Lower lobe of right lung (tissue), 2 donors: ENCODE measurements at regions not wholly inside any gene's neighbourhood (a gene's known extent, or its start where the extent isn't known, plus 50 kb on each side); places are given as distances from the start of the nearest gene placed in this dataset.

Source experiments
- ATAC-seq, 2 donors: fragments of 200-7000 bp; cut with Tn5 transposase; one replicate each; pipeline ENCODE4 v1.9.1; 2020 to 2022; ENCODE audit warnings: mild to moderate bottlenecking in 2 of 2, moderate library complexity in 2 of 2
- DNase-seq: peaks from one replicate; pipeline ENCODE4 v3.0.0-alpha.2; 2020
- H3K27ac ChIP-seq: fragments of 200-600 bp; one replicate; pipeline ENCODE4 v1.8.0; 2022
- H3K27me3 ChIP-seq: fragments of 200-600 bp; one replicate; pipeline ENCODE4 v1.8.0; 2022; ENCODE audit warnings: low read depth
- H3K36me3 ChIP-seq: fragments of 200-600 bp; one replicate; pipeline ENCODE4 v1.8.0; 2022; ENCODE audit warnings: mild to moderate bottlenecking
- H3K4me1 ChIP-seq: fragments of 200-600 bp; one replicate; pipeline ENCODE4 v1.8.0; 2022
- H3K4me3 ChIP-seq: fragments of 200-600 bp; one replicate; pipeline ENCODE4 v1.8.0; 2022; ENCODE audit warnings: mild to moderate bottlenecking
- H3K9me3 ChIP-seq: fragments of 200-600 bp; one replicate; pipeline ENCODE4 v1.8.0; 2022
- CTCF ChIP-seq: fragments of 200-600 bp; IDR thresholded peaks from one replicate; pipeline ENCODE4 v1.8.0; 2022; ENCODE audit warnings: antibody characterized with exemption, mild to moderate bottlenecking
- intact Hi-C: fragments of 100-400 bp; cut with DNase I; formaldehyde crosslinking; loops from one replicate; pipeline ENCODE4 v1.11.0; 2022
- donor health status: DM: no; HTN: yes; CAD: no; lungs with severe emphysema.

GRCh38 chrX:6694977-6695376, 160.1 kb upstream of the VCX3A start:
- Histone ChIP-seq H3K4me3 (no peak overlapping the region), H3K4me1 (no peaks in the 10 kb centered on the region), H3K27me3 (no peaks in the 10 kb centered on the region), H3K9me3 (no peaks in the 10 kb centered on the region), H3K27ac (no peak overlapping the region), H3K36me3 (no peaks in the 10 kb centered on the region)
- TF ChIP-seq CTCF, result no peak
- ATAC-seq (no peak), DNase-seq (no peak)
- intact Hi-C loops, result no loop called here

- intact Hi-C loops, result no loop called here
- Histone ChIP-seq H3K9me3 (no peaks in the 10 kb centered on the region), H3K27me3 (no peaks in the 10 kb centered on the region), H3K4me3 (no peak overlapping the region), H3K36me3 (no peaks in the 10 kb centered on the region), H3K27ac (no peak overlapping the region), H3K4me1 (no peaks in the 10 kb centered on the region)
- DNase-seq, result no peak
- no peak for TF ChIP-seq CTCF
- ATAC-seq, result no peak
Observed at GRCh38 chrX:6694221-6694620, 159.3 kb upstream of the VCX3A start.

GRCh38 chrX:6693051-6693450, 158.1 kb upstream of the VCX3A start:
- H3K4me1 ChIP-seq, result no peaks in the 10 kb centered on the region

GRCh38 chrX:6685489-6685888, 150.6 kb upstream of the VCX3A start:
- no peak for ATAC-seq
- no peaks in the 10 kb centered on the region for H3K27me3 ChIP-seq

More at GRCh38 chrX:6693051-6693450, 158.1 kb upstream of the VCX3A start:
- H3K9me3 ChIP-seq, result no peaks in the 10 kb centered on the region
- DNase-seq, result no peak
- ATAC-seq, result no peak
- H3K36me3 ChIP-seq, result no peaks in the 10 kb centered on the region
- no peaks in the 10 kb centered on the region for H3K27me3 ChIP-seq
- intact Hi-C loops, result no loop called here
- H3K4me3 ChIP-seq, result no peak overlapping the region
- H3K27ac ChIP-seq, result no peak overlapping the region
- TF ChIP-seq CTCF, result no peak

GRCh38 chrX:6683353-6683752, 148.4 kb upstream of the VCX3A start:
- ATAC-seq (no peak), DNase-seq (no peak)

More at GRCh38 chrX:6685489-6685888, 150.6 kb upstream of the VCX3A start:
- H3K27ac ChIP-seq, result no peak overlapping the region
- no peaks in the 10 kb centered on the region for H3K9me3 ChIP-seq
- no peak for DNase-seq
- TF ChIP-seq CTCF, result no peak
- intact Hi-C loops, result no loop called here
- no peaks in the 10 kb centered on the region for H3K4me1 ChIP-seq
- H3K36me3 ChIP-seq, result no peaks in the 10 kb centered on the region
- no peak overlapping the region for H3K4me3 ChIP-seq

More at GRCh38 chrX:6683353-6683752, 148.4 kb upstream of the VCX3A start:
- Histone ChIP-seq H3K4me1 (no peaks in the 10 kb centered on the region), H3K9me3 (no peaks in the 10 kb centered on the region), H3K27ac (no peak overlapping the region), H3K4me3 (no peak overlapping the region), H3K36me3 (no peaks in the 10 kb centered on the region), H3K27me3 (no peaks in the 10 kb centered on the region)
- intact Hi-C loops, result no loop called here
- no peak for TF ChIP-seq CTCF
